ENCODE measurements at regions not wholly inside any gene's neighbourhood (a gene's known extent, or its start where the extent isn't known, plus 50 kb on each side); places are given as distances from the start of the nearest gene placed in this dataset.

DNA sequence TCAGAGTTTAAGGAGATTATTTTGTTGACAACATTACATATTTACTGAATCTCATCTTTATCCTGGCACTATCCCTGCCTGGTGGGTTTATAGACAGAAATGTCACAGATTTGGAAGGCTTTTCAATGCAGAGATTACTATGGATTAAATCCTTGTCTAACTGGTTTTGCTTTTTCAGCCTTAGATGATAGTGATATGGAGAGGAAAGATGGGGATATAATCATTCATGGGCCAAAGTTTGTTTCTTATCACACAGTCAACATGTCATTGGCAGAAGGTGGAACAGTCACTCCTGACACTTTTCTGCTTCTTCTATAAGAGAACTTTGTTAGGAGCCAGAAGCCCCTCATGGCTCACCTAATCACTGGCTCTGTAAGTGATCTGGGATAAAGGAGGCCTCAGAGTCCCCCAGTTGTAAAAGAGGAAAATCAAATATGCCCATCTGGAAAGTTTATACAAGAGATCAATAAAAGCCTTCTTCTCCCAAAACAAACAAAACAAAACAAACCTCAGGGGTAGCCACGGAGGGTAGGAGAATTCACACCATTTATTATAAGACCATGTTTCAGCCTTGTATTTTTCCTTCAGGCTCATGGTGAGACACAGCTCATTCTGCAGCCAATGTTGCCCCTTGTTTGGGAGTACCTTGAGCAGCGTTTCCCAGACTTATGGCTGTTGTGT, 101.2 kb downstream of the PCSK1 start:
- H3K4me1 ChIP-seq: peaks cover 5 to 24% of the 10 kb centered on the region in 2 donors
- intact Hi-C loops (cut with DNase I): loop anchor here (10.0 kb wide), 2 partner anchors 367 to 687 kb away; partner anchors contain the start of genes ELL2 and RFESD
- 79 to 81% methylated on average over 2 of the region's 2 CpGs for WGBS, 2 donors
- no peak for TF ChIP-seq POLR2A (IDR thresholded peaks at IDR 0.05)
- TF ChIP-seq, protein P1, sequence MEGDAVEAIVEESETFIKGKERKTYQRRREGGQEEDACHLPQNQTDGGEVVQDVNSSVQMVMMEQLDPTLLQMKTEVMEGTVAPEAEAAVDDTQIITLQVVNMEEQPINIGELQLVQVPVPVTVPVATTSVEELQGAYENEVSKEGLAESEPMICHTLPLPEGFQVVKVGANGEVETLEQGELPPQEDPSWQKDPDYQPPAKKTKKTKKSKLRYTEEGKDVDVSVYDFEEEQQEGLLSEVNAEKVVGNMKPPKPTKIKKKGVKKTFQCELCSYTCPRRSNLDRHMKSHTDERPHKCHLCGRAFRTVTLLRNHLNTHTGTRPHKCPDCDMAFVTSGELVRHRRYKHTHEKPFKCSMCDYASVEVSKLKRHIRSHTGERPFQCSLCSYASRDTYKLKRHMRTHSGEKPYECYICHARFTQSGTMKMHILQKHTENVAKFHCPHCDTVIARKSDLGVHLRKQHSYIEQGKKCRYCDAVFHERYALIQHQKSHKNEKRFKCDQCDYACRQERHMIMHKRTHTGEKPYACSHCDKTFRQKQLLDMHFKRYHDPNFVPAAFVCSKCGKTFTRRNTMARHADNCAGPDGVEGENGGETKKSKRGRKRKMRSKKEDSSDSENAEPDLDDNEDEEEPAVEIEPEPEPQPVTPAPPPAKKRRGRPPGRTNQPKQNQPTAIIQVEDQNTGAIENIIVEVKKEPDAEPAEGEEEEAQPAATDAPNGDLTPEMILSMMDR (IDR thresholded peaks at IDR 0.05): no peak
- DNase-seq: no peak
- H3K36me3 ChIP-seq: no peaks in the 10 kb centered on the region
- H3K4me3 ChIP-seq (replicated peaks in 1 of 3): no peak overlapping the region
- no peaks in the 10 kb centered on the region for H3K9me3 ChIP-seq
- H3K27me3 ChIP-seq: no peaks in the 10 kb centered on the region
- no peak overlapping the region for H3K27ac ChIP-seq

DNA sequence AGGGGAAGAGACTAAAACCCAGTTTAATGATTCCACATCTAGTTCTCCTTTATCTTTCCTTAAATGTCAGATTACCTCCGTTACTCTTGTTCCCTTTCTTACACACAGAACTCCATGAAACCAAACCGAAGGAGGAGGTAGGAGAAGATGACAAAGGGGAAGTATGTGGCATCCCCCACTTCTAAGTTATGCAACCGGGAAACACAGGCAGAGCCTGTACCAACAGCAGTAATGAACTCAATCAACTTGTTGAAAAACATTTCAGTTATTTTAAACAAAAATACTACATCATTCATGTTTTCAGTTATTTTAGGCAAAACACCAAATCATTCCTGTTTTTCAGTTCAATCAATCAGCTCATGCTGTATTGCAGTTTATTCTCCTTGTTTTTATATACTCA, 101.8 kb downstream of the PCSK1 start:
- H3K4me3 ChIP-seq (replicated peaks in 1 of 3): no peak overlapping the region
- no peaks in the 10 kb centered on the region for H3K27me3 ChIP-seq
- no peaks in the 10 kb centered on the region for H3K36me3 ChIP-seq
- DNase-seq: no peak
- H3K27ac ChIP-seq: no peak overlapping the region
- H3K4me1 ChIP-seq: peaks cover 4 to 22% of the 10 kb centered on the region in 2 donors
- H3K9me3 ChIP-seq: no peaks in the 10 kb centered on the region
- no peak for TF ChIP-seq POLR2A (IDR thresholded peaks at IDR 0.05)
- TF ChIP-seq, protein P1 (IDR thresholded peaks at IDR 0.05): no peak
- intact Hi-C loops (cut with DNase I): loop anchor here (10.0 kb wide), 2 partner anchors 366 to 686 kb away; partner anchors contain the start of genes ELL2 and RFESD
- 68 to 78% methylated on average over 3 of the region's 3 CpGs for WGBS, 2 donors

DNA sequence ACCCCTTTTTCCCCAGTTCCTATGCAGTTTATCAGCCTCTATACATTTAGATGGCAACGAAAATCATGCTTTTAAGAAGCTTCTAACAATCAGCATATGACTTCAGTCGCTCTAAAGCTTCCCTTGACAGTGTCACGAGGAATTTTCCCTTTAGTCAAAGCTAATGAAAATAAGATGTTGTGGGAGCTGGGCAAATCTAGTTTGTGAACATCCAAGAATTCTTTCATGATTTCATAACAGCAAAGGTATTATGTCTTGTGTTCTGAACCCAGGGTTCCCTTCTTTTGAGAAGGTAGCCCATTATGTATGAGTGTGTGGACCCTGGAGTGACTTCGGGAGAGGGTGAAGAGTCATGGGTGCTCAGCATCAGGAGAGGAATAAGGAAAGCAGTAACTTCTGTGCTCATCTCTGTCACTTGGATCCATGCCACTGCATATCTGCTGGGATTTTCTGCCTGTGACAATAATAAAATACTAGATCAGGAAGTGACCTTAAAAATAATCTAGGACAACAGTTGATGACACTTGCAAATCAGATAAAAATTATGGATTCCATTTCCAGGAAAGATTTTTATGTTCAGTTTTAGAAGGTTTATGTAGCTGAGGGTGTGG, 102.4 kb downstream of the PCSK1 start:
- intact Hi-C loops (cut with DNase I): loop anchor here (10.0 kb wide), 2 partner anchors 366 to 686 kb away; partner anchors contain the start of genes ELL2 and RFESD
- Histone ChIP-seq H3K27ac (no peak overlapping the region), H3K4me1 (peaks cover 0 to 18% of the 10 kb centered on the region in 2 donors), H3K27me3 (no peaks in the 10 kb centered on the region), H3K36me3 (no peaks in the 10 kb centered on the region), H3K9me3 (no peaks in the 10 kb centered on the region), H3K4me3 (replicated peaks in 1 of 3) (no peak overlapping the region)
- no peak for DNase-seq
- TF ChIP-seq, protein P1 (IDR thresholded peaks at IDR 0.05): no peak
- TF ChIP-seq POLR2A (IDR thresholded peaks at IDR 0.05): no peak
- 89 to 91% methylated on average over 4 of the region's 4 CpGs for WGBS, 2 donors

DNA sequence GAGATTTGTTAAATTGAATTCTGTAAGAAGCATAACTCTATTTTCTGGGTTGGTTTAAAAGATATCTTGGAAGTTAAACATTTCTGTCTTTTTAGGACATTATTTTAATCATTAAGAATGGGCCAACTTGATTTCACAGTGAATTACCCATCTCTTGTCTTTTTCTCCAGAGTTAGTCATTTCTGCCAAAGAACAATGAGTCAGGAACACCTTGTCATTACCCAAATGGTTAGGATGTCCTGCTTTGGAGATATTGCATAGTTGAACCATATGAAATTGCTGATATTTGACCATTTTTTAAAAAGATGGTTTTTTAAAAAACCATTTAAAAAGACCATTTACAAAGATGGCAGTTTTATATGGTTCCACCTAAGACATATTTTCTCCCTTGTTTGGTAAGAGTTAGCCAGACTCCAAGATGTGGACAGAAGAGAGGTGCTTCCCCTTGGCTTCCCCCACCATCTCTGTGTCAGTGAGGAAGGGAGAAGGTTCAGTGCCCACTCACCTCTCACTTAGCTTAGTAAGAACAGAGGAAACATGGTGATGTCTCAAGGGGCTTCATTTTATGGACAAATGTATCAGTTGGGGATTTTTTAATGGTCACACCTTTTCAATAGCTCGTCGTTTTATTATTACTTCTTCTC, 103.0 kb downstream of the PCSK1 start:
- no peak for DNase-seq
- H3K36me3 ChIP-seq: no peaks in the 10 kb centered on the region
- H3K4me3 ChIP-seq (replicated peaks in 1 of 3): no peak overlapping the region
- H3K27ac ChIP-seq: no peak overlapping the region
- intact Hi-C loops (cut with DNase I): loop anchor here (10.0 kb wide), 2 partner anchors 365 to 685 kb away; partner anchors contain the start of genes ELL2 and RFESD
- 94 to 99% methylated on average over 2 of the region's 2 CpGs for WGBS, 2 donors
- no peaks in the 10 kb centered on the region for H3K27me3 ChIP-seq
- H3K4me1 ChIP-seq: peaks cover 0 to 18% of the 10 kb centered on the region in 2 donors
- TF ChIP-seq, protein P1 (IDR thresholded peaks at IDR 0.05): no peak
- no peak for TF ChIP-seq POLR2A (IDR thresholded peaks at IDR 0.05)
- H3K9me3 ChIP-seq: no peaks in the 10 kb centered on the region
